KG1 (cell line): ENCODE measurements at regions not wholly inside any gene's neighbourhood (a gene's known extent, or its start where the extent isn't known, plus 50 kb on each side); places are given as distances from the start of the nearest gene placed in this dataset.
"Not testable (repeated sequence)": the region's sequence is repeated elsewhere in the genome, so short reads cannot be mapped to it uniquely, and the experiment has no call there.

Experiments used
- DNase-seq: peaks from one replicate; lab custom pipeline; 2025; lab: John Stamatoyannopoulos, UW

GRCh38 chr1:243074224-243074623 is 180.9 kb downstream of the CEP170 start:
- DNase-seq: not testable (repeated sequence)

GRCh38 chr1:243067056-243067455 is 188.0 kb downstream of the CEP170 start:
- DNase-seq: not testable (repeated sequence)

GRCh38 chr1:243061965-243062364 is 193.1 kb downstream of the CEP170 start:
- DNase-seq: not testable (repeated sequence)

GRCh38 chr1:243055510-243055909 is 199.6 kb downstream of the CEP170 start:
- not testable (repeated sequence) for DNase-seq

GRCh38 chr1:243055091-243055490 is 200.0 kb downstream of the CEP170 start:
- DNase-seq: not testable (repeated sequence)

- DNase-seq: not testable (repeated sequence)
Measured at GRCh38 chr1:243054681-243055080, 200.4 kb downstream of the CEP170 start.

GRCh38 chr1:243053048-243053447 is 202.0 kb downstream of the CEP170 start:
- DNase-seq: not testable (repeated sequence)

GRCh38 chr1:243050613-243051012 is 204.5 kb downstream of the CEP170 start:
- not testable (repeated sequence) for DNase-seq

GRCh38 chr1:243049716-243050115 is 205.4 kb downstream of the CEP170 start:
- DNase-seq: not testable (repeated sequence)

- not testable (repeated sequence) for DNase-seq
Measured at GRCh38 chr1:243021365-243021764, 233.7 kb downstream of the CEP170 start.

- DNase-seq: not testable (repeated sequence)
Measured at GRCh38 chr1:243019030-243019635, 235.9 kb downstream of the CEP170 start.

- not testable (repeated sequence) for DNase-seq
Measured at GRCh38 chr1:243010719-243011118, 244.4 kb downstream of the CEP170 start.

- DNase-seq: not testable (repeated sequence)
Measured at GRCh38 chr1:243001003-243001402, 254.1 kb downstream of the CEP170 start.

GRCh38 chr1:242992776-242993175 is 262.3 kb downstream of the CEP170 start:
- not testable (repeated sequence) for DNase-seq

GRCh38 chr1:242985096-242985495 is 270.0 kb downstream of the CEP170 start:
- not testable (repeated sequence) for DNase-seq

GRCh38 chr1:242973341-242973740 is 281.7 kb downstream of the CEP170 start:
- DNase-seq: not testable (repeated sequence)

- DNase-seq: no peak
Measured at GRCh38 chr1:242966892-242967291, 288.2 kb downstream of the CEP170 start.

GRCh38 chr1:242959397-242959796 is 295.7 kb downstream of the CEP170 start:
- DNase-seq: not testable (repeated sequence)

- not testable (repeated sequence) for DNase-seq
Measured at GRCh38 chr1:242954945-242955344, 300.1 kb downstream of the CEP170 start.

- no peak for DNase-seq
Measured at GRCh38 chr1:242946206-242946605, 308.9 kb downstream of the CEP170 start.

- not testable (repeated sequence) for DNase-seq
Measured at GRCh38 chr1:242936725-242937124, 318.4 kb downstream of the CEP170 start.

- DNase-seq: not testable (repeated sequence)
Measured at GRCh38 chr1:242924717-242925116, 330.4 kb downstream of the CEP170 start.

- not testable (repeated sequence) for DNase-seq
Measured at GRCh38 chr1:242923603-242924002, 331.5 kb downstream of the CEP170 start.

- DNase-seq: not testable (repeated sequence)
Measured at GRCh38 chr1:242914729-242915128, 340.4 kb downstream of the CEP170 start.
